CD4-positive, alpha-beta memory T cell (primary cell): ENCODE measurements at regions not wholly inside any gene's neighbourhood (a gene's known extent, or its start where the extent isn't known, plus 50 kb on each side); places are given as distances from the start of the nearest gene placed in this dataset.

Experiments used
- CTCF ChIA-PET: fragments of 350-600 bp; sonication (Branson Sonifier 250); formaldehyde crosslinking; loops from one replicate; lab custom pipeline; 2021; ENCODE audit warnings: inconsistent platforms; ENCODE audit not compliant: partially characterized antibody; lab: Charles Lee
- POLR2A ChIA-PET: fragments of 350-600 bp; sonication (Branson Sonifier 250); formaldehyde crosslinking; loops from one replicate; lab custom pipeline; 2021; ENCODE audit not compliant: partially characterized antibody; lab: Charles Lee
- DNase-seq, 5 donors: peaks; one replicate each; pipeline versions ENCODE4 v3.0.0 to v3.0.0-alpha.2; 2020 to 2022; ENCODE audit warnings: mixed read lengths in 1 of 5
- H3K27ac ChIP-seq: one replicate; pipeline ENCODE4 v1.7.0; 2013; ENCODE audit warnings: low read depth, low read length
- H3K27me3 ChIP-seq: 2 replicates; pipeline ENCODE4 v1.7.0; 2013; ENCODE audit warnings: mild to moderate bottlenecking, low read length, moderate library complexity; ENCODE audit not compliant: insufficient read depth
- H3K36me3 ChIP-seq: 2 replicates; pipeline ENCODE4 v1.7.0; 2013; ENCODE audit warnings: mild to moderate bottlenecking, low read length, moderate library complexity; ENCODE audit not compliant: insufficient read depth
- H3K4me1 ChIP-seq: 2 replicates; pipeline ENCODE4 v1.7.0; 2013; ENCODE audit warnings: mild to moderate bottlenecking, low read length, moderate library complexity; ENCODE audit not compliant: insufficient read depth
- H3K4me3 ChIP-seq, 2 donors: one replicate each; pipeline ENCODE4 v1.7.0; 2013; ENCODE audit warnings: low read length in 2 of 2, mild to moderate bottlenecking in 1 of 2
- H3K9me3 ChIP-seq, 2 donors: one replicate each; pipeline ENCODE4 v1.7.0; 2013; ENCODE audit warnings: low read length in 2 of 2, control low read depth in 1 of 2; ENCODE audit not compliant: control insufficient read depth in 1 of 2
- H3K27ac Mint-ChIP-seq, 7 donors: one replicate each; pipeline ENCODE4 v1.8.0; 2020 to 2021; ENCODE audit warnings: mixed read lengths in 7 of 7, mild to moderate bottlenecking in 6 of 7, inconsistent platforms in 3 of 7, moderate library complexity in 3 of 7
- H3K27me3 Mint-ChIP-seq, 2 donors: one replicate each; pipeline ENCODE4 v1.8.0; 2020 to 2021; ENCODE audit warnings: mixed read lengths in 2 of 2
- H3K36me3 Mint-ChIP-seq, 2 donors: one replicate each; pipeline ENCODE4 v1.8.0; 2020 to 2021; ENCODE audit warnings: mixed read lengths in 2 of 2, inconsistent platforms in 1 of 2, mild to moderate bottlenecking in 1 of 2
- H3K4me1 Mint-ChIP-seq, 4 donors: one replicate each; pipeline ENCODE4 v1.8.0; 2020 to 2021; ENCODE audit warnings: mixed read lengths in 4 of 4, mild to moderate bottlenecking in 1 of 4
- H3K4me3 Mint-ChIP-seq, 8 donors: one replicate each; pipeline ENCODE4 v1.8.0; 2020 to 2021; ENCODE audit warnings: mixed read lengths in 8 of 8, mild to moderate bottlenecking in 7 of 8, moderate library complexity in 6 of 8, inconsistent platforms in 3 of 8
- H3K9me3 Mint-ChIP-seq, 8 donors: one replicate each; pipeline ENCODE4 v1.8.0; 2020 to 2021; ENCODE audit warnings: mixed read lengths in 8 of 8, mild to moderate bottlenecking in 5 of 8, inconsistent platforms in 3 of 8, moderate library complexity in 1 of 8
- intact Hi-C: fragments of 100-400 bp; cut with micrococcal nuclease; formaldehyde crosslinking; loops from one replicate; pipeline ENCODE4 v1.15.1; 2023

- POLR2A ChIA-PET, result no interaction called here
- no peaks in the 10 kb centered on the region for H3K4me1 ChIP-seq
- Mint-ChIP-seq H3K27me3 (peaks cover 2 to 3% of the 10 kb centered on the region in 2 donors), H3K27ac (no peak overlapping the region), H3K36me3 (no peaks in the 10 kb centered on the region), H3K4me1 (no peaks in the 10 kb centered on the region), H3K9me3 (peaks cover 0 to 5% (median 0%) of the 10 kb centered on the region in 8 donors), H3K4me3 (no peak overlapping the region)
- H3K27me3 ChIP-seq, result no peaks in the 10 kb centered on the region
- H3K36me3 ChIP-seq, result no peaks in the 10 kb centered on the region
- H3K27ac ChIP-seq, result no peak overlapping the region
- DNase-seq, result no peak
- intact Hi-C loops, result no loop called here
- H3K4me3 ChIP-seq, result no peak overlapping the region
- H3K9me3 ChIP-seq, result no peaks in the 10 kb centered on the region
- CTCF ChIA-PET, result no interaction called here
Observed at GRCh38 chr3:69499899-69500421, 114.1 kb upstream of the FRMD4B start.

- DNase-seq, result no peak
- Histone ChIP-seq H3K4me3 (no peak overlapping the region), H3K27ac (no peak overlapping the region), H3K27me3 (no peaks in the 10 kb centered on the region), H3K9me3 (no peaks in the 10 kb centered on the region), H3K36me3 (no peaks in the 10 kb centered on the region), H3K4me1 (no peaks in the 10 kb centered on the region)
- no peaks in the 10 kb centered on the region for H3K4me1 Mint-ChIP-seq
- H3K9me3 Mint-ChIP-seq, result peaks cover 0 to 5% (median 0%) of the 10 kb centered on the region in 8 donors
- ChIA-PET POLR2A (no interaction called here), CTCF (no interaction called here)
- no peak overlapping the region for H3K27ac Mint-ChIP-seq
- intact Hi-C loops, result no loop called here
- H3K4me3 Mint-ChIP-seq, result no peak overlapping the region
- peaks cover 2 to 3% of the 10 kb centered on the region in 2 donors for H3K27me3 Mint-ChIP-seq
- no peaks in the 10 kb centered on the region for H3K36me3 Mint-ChIP-seq
Observed at GRCh38 chr3:69499422-69499821, 113.5 kb upstream of the FRMD4B start.

- H3K4me1 Mint-ChIP-seq, result no peaks in the 10 kb centered on the region
- Histone ChIP-seq H3K36me3 (no peaks in the 10 kb centered on the region), H3K4me3 (no peak overlapping the region), H3K4me1 (no peaks in the 10 kb centered on the region), H3K27ac (no peak overlapping the region), H3K27me3 (no peaks in the 10 kb centered on the region), H3K9me3 (no peaks in the 10 kb centered on the region)
- H3K27me3 Mint-ChIP-seq, result peaks cover 3 to 6% of the 10 kb centered on the region in 2 donors
- no peak for DNase-seq
- H3K27ac Mint-ChIP-seq, result no peak overlapping the region
- H3K4me3 Mint-ChIP-seq, result no peak overlapping the region
- H3K9me3 Mint-ChIP-seq, result peaks cover 0 to 6% (median 0%) of the 10 kb centered on the region in 8 donors
- ChIA-PET CTCF (no interaction called here), POLR2A (no interaction called here)
- intact Hi-C loops, result no loop called here
- no peaks in the 10 kb centered on the region for H3K36me3 Mint-ChIP-seq
Observed at GRCh38 chr3:69496856-69497255, 111.0 kb upstream of the FRMD4B start.

GRCh38 chr3:69494185-69494584 lies 108.3 kb upstream of the FRMD4B start:
- intact Hi-C loops, result no loop called here
- H3K4me1 Mint-ChIP-seq, result no peaks in the 10 kb centered on the region
- no peaks in the 10 kb centered on the region for H3K36me3 Mint-ChIP-seq
- H3K27ac Mint-ChIP-seq, result no peak overlapping the region
- Histone ChIP-seq H3K27me3 (no peaks in the 10 kb centered on the region), H3K27ac (no peak overlapping the region), H3K9me3 (no peaks in the 10 kb centered on the region), H3K4me3 (no peak overlapping the region), H3K36me3 (no peaks in the 10 kb centered on the region), H3K4me1 (no peaks in the 10 kb centered on the region)
- no peak for DNase-seq
- H3K4me3 Mint-ChIP-seq, result no peak overlapping the region
- ChIA-PET POLR2A (no interaction called here), CTCF (no interaction called here)
- H3K27me3 Mint-ChIP-seq, result peaks cover 5 to 7% of the 10 kb centered on the region in 2 donors
- peaks cover 0 to 5% (median 0%) of the 10 kb centered on the region in 8 donors for H3K9me3 Mint-ChIP-seq

GRCh38 chr3:69493157-69493556 lies 107.3 kb upstream of the FRMD4B start:
- no peaks in the 10 kb centered on the region for H3K36me3 ChIP-seq
- no peaks in the 10 kb centered on the region for H3K4me1 ChIP-seq
- H3K27ac ChIP-seq, result no peak overlapping the region
- intact Hi-C loops, result no loop called here
- POLR2A ChIA-PET, result no interaction called here
- Mint-ChIP-seq H3K4me3 (no peak overlapping the region), H3K36me3 (no peaks in the 10 kb centered on the region), H3K4me1 (no peaks in the 10 kb centered on the region), H3K9me3 (peaks cover 0 to 3% (median 0%) of the 10 kb centered on the region in 8 donors), H3K27me3 (peaks cover 3 to 6% of the 10 kb centered on the region in 2 donors), H3K27ac (no peak overlapping the region)
- H3K9me3 ChIP-seq, result no peaks in the 10 kb centered on the region
- DNase-seq, result no peak
- CTCF ChIA-PET, result no interaction called here
- no peaks in the 10 kb centered on the region for H3K27me3 ChIP-seq
- H3K4me3 ChIP-seq, result no peak overlapping the region

GRCh38 chr3:69491975-69492374 lies 106.1 kb upstream of the FRMD4B start:
- no peak overlapping the region for H3K4me3 ChIP-seq
- H3K36me3 ChIP-seq, result no peaks in the 10 kb centered on the region
- no peaks in the 10 kb centered on the region for H3K4me1 ChIP-seq
- H3K36me3 Mint-ChIP-seq, result no peaks in the 10 kb centered on the region
- CTCF ChIA-PET, result no interaction called here
- DNase-seq, result no peak
- H3K9me3 Mint-ChIP-seq, result peaks cover 0 to 3% (median 0%) of the 10 kb centered on the region in 8 donors
- H3K27me3 Mint-ChIP-seq, result peaks cover 2 to 8% of the 10 kb centered on the region in 2 donors
- H3K9me3 ChIP-seq, result no peaks in the 10 kb centered on the region
- POLR2A ChIA-PET, result no interaction called here
- no peaks in the 10 kb centered on the region for H3K4me1 Mint-ChIP-seq
- no peak overlapping the region for H3K27ac ChIP-seq
- H3K27me3 ChIP-seq, result no peaks in the 10 kb centered on the region
- H3K27ac Mint-ChIP-seq, result no peak overlapping the region
- H3K4me3 Mint-ChIP-seq, result no peak overlapping the region
- intact Hi-C loops, result no loop called here

GRCh38 chr3:69490971-69491370 lies 105.1 kb upstream of the FRMD4B start:
- H3K9me3 Mint-ChIP-seq, result peaks cover 0 to 3% (median 0%) of the 10 kb centered on the region in 8 donors
- ChIA-PET CTCF (no interaction called here), POLR2A (no interaction called here)
- H3K36me3 ChIP-seq, result no peaks in the 10 kb centered on the region
- no peak overlapping the region for H3K4me3 ChIP-seq
- no peaks in the 10 kb centered on the region for H3K27me3 ChIP-seq
- no peak overlapping the region for H3K27ac ChIP-seq
- intact Hi-C loops, result no loop called here
- no peaks in the 10 kb centered on the region for H3K4me1 Mint-ChIP-seq
- H3K4me3 Mint-ChIP-seq, result no peak overlapping the region
- DNase-seq, result no peak
- no peaks in the 10 kb centered on the region for H3K9me3 ChIP-seq
- no peak overlapping the region for H3K27ac Mint-ChIP-seq
- peaks cover 4 to 10% of the 10 kb centered on the region in 2 donors for H3K27me3 Mint-ChIP-seq
- H3K36me3 Mint-ChIP-seq, result no peaks in the 10 kb centered on the region
- H3K4me1 ChIP-seq, result no peaks in the 10 kb centered on the region

- no peaks in the 10 kb centered on the region for H3K36me3 Mint-ChIP-seq
- CTCF ChIA-PET, result no interaction called here
- Histone ChIP-seq H3K4me3 (no peak overlapping the region), H3K9me3 (no peaks in the 10 kb centered on the region), H3K4me1 (no peaks in the 10 kb centered on the region), H3K27ac (no peak overlapping the region), H3K36me3 (no peaks in the 10 kb centered on the region), H3K27me3 (no peaks in the 10 kb centered on the region)
- no peaks in the 10 kb centered on the region for H3K4me1 Mint-ChIP-seq
- peaks cover 0 to 3% (median 0%) of the 10 kb centered on the region in 8 donors for H3K9me3 Mint-ChIP-seq
- H3K4me3 Mint-ChIP-seq, result no peak overlapping the region
- no peak overlapping the region for H3K27ac Mint-ChIP-seq
- POLR2A ChIA-PET, result no interaction called here
- DNase-seq, result no peak
- intact Hi-C loops, result no loop called here
- peaks cover 4 to 10% of the 10 kb centered on the region in 2 donors for H3K27me3 Mint-ChIP-seq
Observed at GRCh38 chr3:69490235-69490634, 104.3 kb upstream of the FRMD4B start.
